Endothelial cell of hepatic sinusoid (primary cell): ENCODE measurements at regions not wholly inside any gene's neighbourhood (a gene's known extent, or its start where the extent isn't known, plus 50 kb on each side); places are given as distances from the start of the nearest gene placed in this dataset.
"Not testable (repeated sequence)": the region's sequence is repeated elsewhere in the genome, so short reads cannot be mapped to it uniquely, and the experiment has no call there.

ENCODE experiments used
- in situ Hi-C: cut with HindIII; loops from 2 replicates; pipeline ENCODE4 v1.10.0; 2017; ENCODE audit warnings: low sequenced_read_pairs

- in situ Hi-C loops, result no loop called here
Measured at GRCh38 chr2:154580767-154581166, 117.7 kb upstream of the KCNJ3 start.

- in situ Hi-C loops, result not testable (repeated sequence)
Measured at GRCh38 chr2:154582694-154583093, 115.8 kb upstream of the KCNJ3 start.

- in situ Hi-C loops, result not testable (repeated sequence)
Measured at GRCh38 chr2:154583274-154583673, 115.2 kb upstream of the KCNJ3 start.

- in situ Hi-C loops, result no loop called here
Measured at GRCh38 chr2:154587739-154588138, 110.8 kb upstream of the KCNJ3 start.

GRCh38 chr2:154588838-154589237 is 109.7 kb upstream of the KCNJ3 start:
- in situ Hi-C loops, result no loop called here

GRCh38 chr2:154589514-154589913 is 109.0 kb upstream of the KCNJ3 start:
- in situ Hi-C loops, result no loop called here

- in situ Hi-C loops, result no loop called here
Measured at GRCh38 chr2:154591294-154591820, 107.1 kb upstream of the KCNJ3 start.

GRCh38 chr2:154599189-154599588 is 99.3 kb upstream of the KCNJ3 start:
- in situ Hi-C loops, result no loop called here

- in situ Hi-C loops, result no loop called here
Measured at GRCh38 chr2:154600927-154601494, 97.5 kb upstream of the KCNJ3 start.

GRCh38 chr2:154603682-154604081 is 94.8 kb upstream of the KCNJ3 start:
- in situ Hi-C loops, result no loop called here

GRCh38 chr2:154608438-154608837 is 90.1 kb upstream of the KCNJ3 start:
- in situ Hi-C loops, result no loop called here

- in situ Hi-C loops, result no loop called here
Measured at GRCh38 chr2:154614906-154615305, 83.6 kb upstream of the KCNJ3 start.

GRCh38 chr2:154616659-154617058 is 81.8 kb upstream of the KCNJ3 start:
- in situ Hi-C loops, result no loop called here

- in situ Hi-C loops, result no loop called here
Measured at GRCh38 chr2:154620471-154620870, 78.0 kb upstream of the KCNJ3 start.

GRCh38 chr2:154623819-154624218 is 74.7 kb upstream of the KCNJ3 start:
- in situ Hi-C loops, result no loop called here

- in situ Hi-C loops, result loop anchor here (5.0 kb wide), 1 partner anchor 45 kb away; no protein-coding TSS in a partner anchor
Measured at GRCh38 chr2:154637456-154637855, 61.0 kb upstream of the KCNJ3 start.

GRCh38 chr2:154638783-154639182 is 59.7 kb upstream of the KCNJ3 start:
- in situ Hi-C loops, result loop anchor here (5.0 kb wide), 1 partner anchor 44 kb away; no protein-coding TSS in a partner anchor

GRCh38 chr2:154640000-154640399 is 58.5 kb upstream of the KCNJ3 start:
- in situ Hi-C loops, result loop anchor here (5.0 kb wide), 1 partner anchor 42 kb away; no protein-coding TSS in a partner anchor
